Fibroblast of mammary gland (primary cell): ENCODE measurements at regions not wholly inside any gene's neighbourhood (a gene's known extent, or its start where the extent isn't known, plus 50 kb on each side); places are given as distances from the start of the nearest gene placed in this dataset.

ENCODE experiments used
- DNase-seq: peaks from one replicate; pipeline ENCODE4 v3.0.0-alpha.2; 2010; ENCODE audit warnings: low read depth
- H3K4me3 ChIP-seq: 2 replicates; pipeline ENCODE4 v1.5.1; 2011; ENCODE audit warnings: low read depth, mild to moderate bottlenecking, low read length, moderate library complexity; ENCODE audit not compliant: control insufficient read depth
- CTCF ChIP-seq: conservative IDR thresholded peaks from 2 replicates; pipeline ENCODE4 v1.5.1; 2011; ENCODE audit warnings: low read depth, low read length, inconsistent platforms; ENCODE audit not compliant: control insufficient read depth, insufficient read depth

GRCh38 chr6:3999800-4000661, 78.9 kb downstream of the FAM217A start:
- peak; percentile 22 for DNase-seq
- no peak overlapping the region for H3K4me3 ChIP-seq
- TF ChIP-seq CTCF, result no peak

- no peak overlapping the region for H3K4me3 ChIP-seq
- DNase-seq, result no peak
- TF ChIP-seq CTCF, result no peak
These were observed 74.7 kb downstream of the FAM217A start for GRCh38 chr6:4004249-4004648.

- no peak overlapping the region for H3K4me3 ChIP-seq
- peak; percentile 87 for DNase-seq
- TF ChIP-seq CTCF, result peak; percentile 70
These were observed 70.5 kb downstream of the FAM217A start for GRCh38 chr6:4008324-4009047.

- no peak for TF ChIP-seq CTCF
- no peak overlapping the region for H3K4me3 ChIP-seq
- no peak for DNase-seq
These were observed 69.5 kb downstream of the FAM217A start for GRCh38 chr6:4009486-4009885.

GRCh38 chr6:4010048-4010447, 68.9 kb downstream of the FAM217A start:
- no peak for TF ChIP-seq CTCF
- no peak for DNase-seq
- no peak overlapping the region for H3K4me3 ChIP-seq

GRCh38 chr6:4010689-4011090, 68.2 kb downstream of the FAM217A start:
- no peak for TF ChIP-seq CTCF
- no peak overlapping the region for H3K4me3 ChIP-seq
- no peak for DNase-seq
